Fibroblast of lung (primary cell): ENCODE measurements at regions not wholly inside any gene's neighbourhood (a gene's known extent, or its start where the extent isn't known, plus 50 kb on each side); places are given as distances from the start of the nearest gene placed in this dataset.

ENCODE experiments used
- EZH2 ChIP-seq: IDR thresholded peaks from 2 replicates; pipeline ENCODE4 v1.5.1; 2012; ENCODE audit warnings: low read length, control low read depth, mild to moderate bottlenecking; ENCODE audit errors: missing control alignments
- TF ChIP-seq, protein P1 (sequence below), 2 donors: IDR thresholded peaks in 1 of 2; conservative IDR thresholded peaks in 1 of 2; 1 replicate in 1 of 2; 2 replicates in 1 of 2; pipeline ENCODE4 v1.5.1; 2011 to 2012; ENCODE audit warnings: low read length in 2 of 2, control low read depth in 1 of 2, inconsistent platforms in 1 of 2, low read depth in 1 of 2, mild to moderate bottlenecking in 1 of 2

GRCh38 chr6:16903470-16903869, 142.2 kb upstream of the ATXN1 start:
- TF ChIP-seq, protein P1, sequence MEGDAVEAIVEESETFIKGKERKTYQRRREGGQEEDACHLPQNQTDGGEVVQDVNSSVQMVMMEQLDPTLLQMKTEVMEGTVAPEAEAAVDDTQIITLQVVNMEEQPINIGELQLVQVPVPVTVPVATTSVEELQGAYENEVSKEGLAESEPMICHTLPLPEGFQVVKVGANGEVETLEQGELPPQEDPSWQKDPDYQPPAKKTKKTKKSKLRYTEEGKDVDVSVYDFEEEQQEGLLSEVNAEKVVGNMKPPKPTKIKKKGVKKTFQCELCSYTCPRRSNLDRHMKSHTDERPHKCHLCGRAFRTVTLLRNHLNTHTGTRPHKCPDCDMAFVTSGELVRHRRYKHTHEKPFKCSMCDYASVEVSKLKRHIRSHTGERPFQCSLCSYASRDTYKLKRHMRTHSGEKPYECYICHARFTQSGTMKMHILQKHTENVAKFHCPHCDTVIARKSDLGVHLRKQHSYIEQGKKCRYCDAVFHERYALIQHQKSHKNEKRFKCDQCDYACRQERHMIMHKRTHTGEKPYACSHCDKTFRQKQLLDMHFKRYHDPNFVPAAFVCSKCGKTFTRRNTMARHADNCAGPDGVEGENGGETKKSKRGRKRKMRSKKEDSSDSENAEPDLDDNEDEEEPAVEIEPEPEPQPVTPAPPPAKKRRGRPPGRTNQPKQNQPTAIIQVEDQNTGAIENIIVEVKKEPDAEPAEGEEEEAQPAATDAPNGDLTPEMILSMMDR (conservative IDR thresholded peaks at IDR 0.05 in 1 of 2, IDR thresholded peaks at IDR 0.05 in 1 of 2; ENCODE audit: low read depth in 1 of 2, low read length in 2 of 2), result no peak
- TF ChIP-seq EZH2, result no peak
